K562 (cell line): ENCODE measurements at regions not wholly inside any gene's neighbourhood (a gene's known extent, or its start where the extent isn't known, plus 50 kb on each side); places are given as distances from the start of the nearest gene placed in this dataset.

Experiments
- ATAC-seq: fragments of 200-7000 bp; cut with Tn5 transposase; 3 replicates; pipeline ENCODE4 v1.9.1; 2020; ENCODE audit warnings: moderate library complexity
- BruUV-seq: library from RNA; stranded (reverse); fragments of 400-500 nt; replicated peaks from 2 replicates; lab custom pipeline; 2021; lab: Mats Ljungman, UMichigan
- CTCF ChIA-PET: fragments of 300-600 bp; formaldehyde crosslinking; extraction: SDS; loops from one replicate; lab custom pipeline; 2021; ENCODE audit warnings: low intra/inter-chr PET ratio; lab: Yijun Ruan, JAX
- POLR2A ChIA-PET: fragments of 300-600, 350-650 bp; sonication (Branson Sonifier 250); formaldehyde crosslinking; extraction: SDS; loops from one replicate; lab custom pipeline; 2021; ENCODE audit warnings: antibody characterized with exemption, inconsistent platforms; lab: Yijun Ruan, JAX
- DNase-seq, 4 experiments: peaks; one replicate each; pipeline versions ENCODE4 v3.0.0 to v3.0.0-alpha.2; 2011 to 2018; ENCODE audit warnings: low spot score in 3 of 4, mixed read lengths in 3 of 4; ENCODE audit errors: extremely low read depth in 1 of 4
- FAIRE-seq: peaks from 2 replicates; lab custom pipeline; 2011; peaks lifted over from hg19 to GRCh38; lab: Jason Lieb, UNC
- H2AFZ ChIP-seq: 2 replicates; pipeline ENCODE4 v1.6.0; 2011; ENCODE audit warnings: low read depth, low read length, control low read depth, inconsistent platforms
- H3K27ac ChIP-seq: fragments of 200-600 bp; 3 replicates; pipeline ENCODE4 v1.8.0; 2011; ENCODE audit warnings: low read depth, mild to moderate bottlenecking, control low read depth, inconsistent platforms, low read length, moderate library complexity, mixed read lengths; ENCODE audit errors: extremely low read depth
- H3K27me3 ChIP-seq, 2 experiments: fragments of 300-600 bp in 1 of 2; 2 replicates in 1 of 2; 3 replicates in 1 of 2; pipeline versions ENCODE4 v1.6.0 to v1.8.0; 2011; ENCODE audit warnings: inconsistent platforms in 2 of 2, low read length in 2 of 2, mild to moderate bottlenecking in 1 of 2, mixed read lengths in 1 of 2, moderate library complexity in 1 of 2; ENCODE audit not compliant: control insufficient read depth in 2 of 2, insufficient read depth in 2 of 2
- H3K36me3 ChIP-seq: fragments of 300-600 bp; 3 replicates; pipeline ENCODE4 v1.8.0; 2011; ENCODE audit warnings: mild to moderate bottlenecking, low read length, inconsistent platforms; ENCODE audit not compliant: control insufficient read depth, insufficient read depth
- H3K4me1 ChIP-seq, 2 experiments: fragments of 200-600 bp in 1 of 2; replicated peaks in 1 of 2; 2 replicates in 1 of 2; 3 replicates in 1 of 2; pipeline versions ENCODE4 v1.5.1 to v1.8.0; 2011; ENCODE audit warnings: inconsistent platforms in 2 of 2, low read length in 2 of 2, mild to moderate bottlenecking in 1 of 2, mixed read lengths in 1 of 2, moderate library complexity in 1 of 2; ENCODE audit not compliant: control insufficient read depth in 2 of 2, insufficient read depth in 2 of 2
- H3K4me2 ChIP-seq: 2 replicates; pipeline ENCODE4 v1.6.1; 2011; ENCODE audit warnings: low read length, control low read depth, inconsistent platforms, mixed read lengths; ENCODE audit not compliant: insufficient read depth
- H3K4me3 ChIP-seq: fragments of 200-600 bp; sonication (generic), shearing (Covaris generic); 2 replicates; pipeline ENCODE4 v1.5.1; 2016; ENCODE audit warnings: control low read depth, inconsistent platforms
- H3K79me2 ChIP-seq: fragments of 200-600 bp; 3 replicates; pipeline ENCODE4 v1.8.0; 2011; ENCODE audit warnings: low read length, inconsistent platforms; ENCODE audit not compliant: control insufficient read depth, insufficient read depth
- H3K9ac ChIP-seq, 2 experiments: 2 replicates each; pipeline versions ENCODE4 v1.6.0 to v1.6.1; 2011; ENCODE audit warnings: low read depth in 2 of 2, low read length in 2 of 2, control low read depth in 1 of 2, inconsistent platforms in 1 of 2, mild to moderate bottlenecking in 1 of 2, mixed read lengths in 1 of 2; ENCODE audit not compliant: insufficient read depth in 1 of 2
- H3K9me1 ChIP-seq: one replicate; pipeline ENCODE4 v1.6.0; 2011; ENCODE audit warnings: inconsistent platforms, mild to moderate bottlenecking, low read length, moderate library complexity; ENCODE audit not compliant: control insufficient read depth, insufficient read depth
- H3K9me3 ChIP-seq: replicated peaks from 2 replicates; pipeline ENCODE4 v1.5.1; 2011; ENCODE audit warnings: low read depth, low read length, inconsistent platforms; ENCODE audit not compliant: control insufficient read depth, insufficient read depth
- H4K20me1 ChIP-seq: replicated peaks from 2 replicates; pipeline ENCODE4 v1.6.1; 2011; ENCODE audit warnings: low read length, inconsistent platforms, mixed read lengths; ENCODE audit not compliant: control insufficient read depth, insufficient read depth
- CREB1 ChIP-seq, 2 experiments: sonication (generic) in 1 of 2; formaldehyde crosslinking in 1 of 2; IDR thresholded peaks; 2 replicates each; pipeline versions ENCODE4 v1.6.1 to v1.8.0; 2012 to 2022; ENCODE audit warnings: inconsistent platforms in 1 of 2, mild to moderate bottlenecking in 1 of 2, missing genetic modification reagents in 1 of 2, moderate library complexity in 1 of 2
- E2F3 ChIP-seq: fragments of 250-450 bp; sonication (Bioruptor Pico); IDR thresholded peaks from 2 replicates; pipeline ENCODE4 v1.4.0; 2020; ENCODE audit warnings: mild to moderate bottlenecking
- MTA3 ChIP-seq: fragments of 450-650 bp; formaldehyde crosslinking; IDR thresholded peaks from 2 replicates; pipeline ENCODE4 v1.6.1; 2017; ENCODE audit warnings: mild to moderate bottlenecking, borderline replicate concordance
- RBBP5 ChIP-seq: fragments of 200-600 bp; sonication (generic); IDR thresholded peaks from 2 replicates; pipeline ENCODE4 v1.6.1; 2012; ENCODE audit warnings: borderline replicate concordance, mild to moderate bottlenecking, low read length, control low read depth, inconsistent platforms; ENCODE audit not compliant: insufficient read depth, poor library complexity, severe bottlenecking
- WGBS: fragments of 100-300 bp; shearing (Covaris generic); methylation state at CpG from one replicate; pipeline ENCODE4 v1.1.6; 2016; ENCODE audit warnings: low coverage, mixed read lengths; ENCODE audit not compliant: insufficient coverage; ENCODE audit errors: missing lambda C conversion rate; 5-methylcytosine and 5-hydroxymethylcytosine counted together
- in situ Hi-C: fragments of 300-500 bp; cut with MboI; formaldehyde crosslinking; loops from 4 replicates; pipeline ENCODE4 v1.15.0; 2018; ENCODE audit warnings: inconsistent platforms, mixed read lengths
- intact Hi-C: fragments of 100-400 bp; cut with micrococcal nuclease; formaldehyde crosslinking; loops from 2 replicates; pipeline ENCODE4 v1.14.2; 2022
- TF ChIP-seq, protein P1 (sequence below): fragments of 250-450 bp; sonication (Bioruptor Pico); IDR thresholded peaks from 2 replicates; pipeline ENCODE4 v1.5.0; 2021; ENCODE audit warnings: mild to moderate bottlenecking, moderate library complexity
- TF ChIP-seq, protein P2 (sequence below), 2 experiments: fragments of 450-650 bp in 1 of 2; sonication (generic) in 1 of 2; formaldehyde crosslinking in 1 of 2; IDR thresholded peaks; 2 replicates each; pipeline versions ENCODE4 v1.7.1 to v1.9.0; 2016 to 2022; ENCODE audit warnings: inconsistent platforms in 1 of 2, mild to moderate bottlenecking in 1 of 2, missing genetic modification reagents in 1 of 2
- TF ChIP-seq, protein P3 (sequence below), 3 experiments: fragments of 200-800 bp in 1 of 3; sonication (Bioruptor generic) in 1 of 3; sonication (generic) in 1 of 3; formaldehyde crosslinking in 1 of 3; IDR thresholded peaks; 2 replicates each; pipeline versions ENCODE4 v1.6.1 to v1.8.0; 2016 to 2022; ENCODE audit warnings: mild to moderate bottlenecking in 2 of 3, missing compliant biosample characterization in 2 of 3, missing genetic modification characterization in 2 of 3, missing genetic modification reagents in 1 of 3

DNA sequence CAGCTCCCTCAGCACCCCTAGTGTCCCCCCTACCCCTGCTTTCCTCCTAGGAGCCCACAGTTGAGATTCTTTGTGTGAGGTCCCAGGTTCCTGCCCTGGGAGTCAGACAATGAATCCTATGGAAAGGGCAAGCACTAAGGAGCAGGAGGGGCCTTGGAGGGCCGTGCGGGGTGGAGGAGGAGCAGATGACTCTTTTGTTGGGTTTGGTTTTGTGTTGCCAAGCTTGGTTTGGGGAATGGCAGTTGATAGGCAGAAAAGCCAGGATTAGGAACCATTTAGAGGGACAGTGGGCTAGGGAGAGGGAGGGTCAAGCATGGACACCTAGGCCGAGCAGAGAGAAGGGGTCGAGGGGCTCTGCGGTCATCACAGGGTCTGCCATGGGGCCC lies 61.6 kb upstream of the SPTLC1 start:
- WGBS: 52% methylated on average over 5 of the region's 5 CpGs
- in situ Hi-C loops: no loop called here
- no peak for TF ChIP-seq MTA3
- TF ChIP-seq CREB1 (IDR thresholded peaks at IDR 0.05): no peak
- no peak for TF ChIP-seq CREB1 (CRISPR knock-in tag; IDR thresholded peaks at IDR 0.05)
- no peak for TF ChIP-seq E2F3 (CRISPR knock-in tag)
- TF ChIP-seq, protein P1, sequence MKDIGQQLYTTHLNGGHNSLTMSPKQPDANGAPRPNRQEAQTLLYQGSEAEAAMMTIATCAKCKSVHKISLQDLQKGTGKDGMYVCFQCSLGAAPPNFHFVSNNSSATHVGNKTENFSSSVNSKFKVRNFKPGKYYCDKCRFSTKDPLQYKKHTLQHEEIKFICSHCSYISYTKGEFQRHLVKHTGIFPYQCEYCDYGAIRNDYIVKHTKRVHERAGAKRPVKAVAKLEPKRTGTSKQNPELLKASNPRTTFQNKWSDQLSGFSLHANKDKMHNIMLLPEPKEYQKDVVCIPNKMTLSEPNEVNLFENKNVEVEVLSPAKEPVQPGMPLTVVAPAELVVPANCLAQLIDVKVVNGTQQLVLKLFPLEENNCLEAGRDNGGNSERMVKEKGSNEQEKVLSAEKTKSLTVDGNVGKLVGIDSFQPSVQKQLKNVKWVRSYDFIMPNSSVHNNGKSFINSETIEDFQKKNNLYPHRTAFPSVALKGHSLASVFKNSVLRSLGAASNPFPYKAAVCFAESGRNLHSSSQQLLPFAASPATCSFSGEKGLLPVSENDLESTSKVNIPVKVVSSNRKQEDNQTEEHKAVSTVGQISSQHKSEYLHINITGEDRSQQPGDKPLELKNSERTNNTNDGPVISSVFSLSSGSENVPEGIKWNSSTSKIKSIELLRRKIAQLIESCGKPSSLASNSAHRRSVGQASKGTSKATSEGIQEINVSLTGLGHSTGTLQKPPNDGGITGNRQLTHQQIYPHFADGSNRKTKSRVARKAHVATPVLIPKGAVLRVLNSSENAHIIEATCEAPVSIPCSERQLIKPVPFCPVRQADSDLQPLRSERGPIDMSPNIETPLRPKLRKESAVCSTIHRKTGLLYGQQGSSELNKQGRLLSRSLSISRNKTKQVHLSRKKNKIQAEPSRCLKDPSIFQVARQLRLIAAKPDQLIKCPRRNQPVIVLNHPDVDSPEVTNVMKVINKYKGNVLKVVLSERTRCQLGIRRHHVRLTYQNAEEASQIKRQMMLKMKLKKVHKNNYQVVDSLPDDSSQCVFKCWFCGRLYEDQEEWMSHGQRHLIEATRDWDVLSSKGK (CRISPR knock-in tag): no peak
- TF ChIP-seq, protein P2, sequence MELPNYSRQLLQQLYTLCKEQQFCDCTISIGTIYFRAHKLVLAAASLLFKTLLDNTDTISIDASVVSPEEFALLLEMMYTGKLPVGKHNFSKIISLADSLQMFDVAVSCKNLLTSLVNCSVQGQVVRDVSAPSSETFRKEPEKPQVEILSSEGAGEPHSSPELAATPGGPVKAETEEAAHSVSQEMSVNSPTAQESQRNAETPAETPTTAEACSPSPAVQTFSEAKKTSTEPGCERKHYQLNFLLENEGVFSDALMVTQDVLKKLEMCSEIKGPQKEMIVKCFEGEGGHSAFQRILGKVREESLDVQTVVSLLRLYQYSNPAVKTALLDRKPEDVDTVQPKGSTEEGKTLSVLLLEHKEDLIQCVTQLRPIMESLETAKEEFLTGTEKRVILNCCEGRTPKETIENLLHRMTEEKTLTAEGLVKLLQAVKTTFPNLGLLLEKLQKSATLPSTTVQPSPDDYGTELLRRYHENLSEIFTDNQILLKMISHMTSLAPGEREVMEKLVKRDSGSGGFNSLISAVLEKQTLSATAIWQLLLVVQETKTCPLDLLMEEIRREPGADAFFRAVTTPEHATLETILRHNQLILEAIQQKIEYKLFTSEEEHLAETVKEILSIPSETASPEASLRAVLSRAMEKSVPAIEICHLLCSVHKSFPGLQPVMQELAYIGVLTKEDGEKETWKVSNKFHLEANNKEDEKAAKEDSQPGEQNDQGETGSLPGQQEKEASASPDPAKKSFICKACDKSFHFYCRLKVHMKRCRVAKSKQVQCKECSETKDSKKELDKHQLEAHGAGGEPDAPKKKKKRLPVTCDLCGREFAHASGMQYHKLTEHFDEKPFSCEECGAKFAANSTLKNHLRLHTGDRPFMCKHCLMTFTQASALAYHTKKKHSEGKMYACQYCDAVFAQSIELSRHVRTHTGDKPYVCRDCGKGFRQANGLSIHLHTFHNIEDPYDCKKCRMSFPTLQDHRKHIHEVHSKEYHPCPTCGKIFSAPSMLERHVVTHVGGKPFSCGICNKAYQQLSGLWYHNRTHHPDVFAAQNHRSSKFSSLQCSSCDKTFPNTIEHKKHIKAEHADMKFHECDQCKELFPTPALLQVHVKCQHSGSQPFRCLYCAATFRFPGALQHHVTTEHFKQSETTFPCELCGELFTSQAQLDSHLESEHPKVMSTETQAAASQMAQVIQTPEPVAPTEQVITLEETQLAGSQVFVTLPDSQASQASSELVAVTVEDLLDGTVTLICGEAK (IDR thresholded peaks at IDR 0.05): no peak
- TF ChIP-seq, protein P2 (CRISPR knock-in tag; IDR thresholded peaks at IDR 0.05): no peak
- no peak for TF ChIP-seq RBBP5
- TF ChIP-seq, protein P3, sequence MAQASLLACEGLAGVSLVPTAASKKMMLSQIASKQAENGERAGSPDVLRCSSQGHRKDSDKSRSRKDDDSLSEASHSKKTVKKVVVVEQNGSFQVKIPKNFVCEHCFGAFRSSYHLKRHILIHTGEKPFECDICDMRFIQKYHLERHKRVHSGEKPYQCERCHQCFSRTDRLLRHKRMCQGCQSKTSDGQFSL (CRISPR knock-in tag; IDR thresholded peaks at IDR 0.05): no peak
- TF ChIP-seq, protein P3 (tag; IDR thresholded peaks at IDR 0.05): no peak

More for the DNA sequence above, 61.6 kb upstream of the SPTLC1 start:
- H3K36me3 ChIP-seq: no peaks in the 10 kb centered on the region
- no peak overlapping the region for H3K27ac ChIP-seq
- FAIRE-seq (no peak), DNase-seq (no peak), ATAC-seq (no peak)
- peaks cover 2% of the 10 kb centered on the region for H3K9me3 ChIP-seq
- no peaks in the 10 kb centered on the region for H3K79me2 ChIP-seq
- H3K27me3 ChIP-seq: peaks cover 2 to 15% of the 10 kb centered on the region in 2 experiments; a peak in 3 of 5 replicates
- ChIA-PET CTCF (no interaction called here), POLR2A (interaction anchor here (1.1 to 1.2 kb wide), 2 partner anchors 12 to 15 kb away, joined by 4 read pairs; no protein-coding TSS in a partner anchor)
- no peak overlapping the region for H3K4me3 ChIP-seq
- no TSS peak for BruUV-seq
- H4K20me1 ChIP-seq: no peaks in the 10 kb centered on the region
- H3K4me1 ChIP-seq: peaks cover 23 to 26% of the 10 kb centered on the region in 2 experiments
- no peak overlapping the region for H3K4me2 ChIP-seq
- no peak overlapping the region for H2AFZ ChIP-seq
- intact Hi-C loops: no loop called here
- peak overlapping the region in 1 of 2 experiments; percentile 7; a peak in 1 of 4 replicates for H3K9ac ChIP-seq
- H3K9me1 ChIP-seq: no peaks in the 10 kb centered on the region
